ENCODE measurements at regions not wholly inside any gene's neighbourhood (a gene's known extent, or its start where the extent isn't known, plus 50 kb on each side); places are given as distances from the start of the nearest gene placed in this dataset.

GRCh38 chr2:41853427-41854191 is 194.2 kb upstream of the PKDCC start:
- no peak for DNase-seq (ENCODE audit: low spot score)

GRCh38 chr2:41854227-41854626 is 193.6 kb upstream of the PKDCC start:
- peak; percentile 39 for DNase-seq (ENCODE audit: low spot score)

- no peak for DNase-seq (ENCODE audit: low spot score)
Measured at GRCh38 chr2:41856946-41857345, 190.9 kb upstream of the PKDCC start.

GRCh38 chr2:41859615-41860514 is 188.0 kb upstream of the PKDCC start:
- no peak for DNase-seq (ENCODE audit: low spot score)

- DNase-seq (ENCODE audit: low spot score) = no peak
Measured at GRCh38 chr2:41863062-41863461, 184.8 kb upstream of the PKDCC start.

GRCh38 chr2:41865263-41865662 is 182.6 kb upstream of the PKDCC start:
- no peak for DNase-seq (ENCODE audit: low spot score)

GRCh38 chr2:41867553-41867952 is 180.3 kb upstream of the PKDCC start:
- DNase-seq (ENCODE audit: low spot score) = no peak

- DNase-seq (ENCODE audit: low spot score) = peak; percentile 58
Measured at GRCh38 chr2:41869542-41870264, 178.1 kb upstream of the PKDCC start.

- DNase-seq (ENCODE audit: low spot score) = no peak
Measured at GRCh38 chr2:41870265-41870585, 177.6 kb upstream of the PKDCC start.

- DNase-seq (ENCODE audit: low spot score) = no peak
Measured at GRCh38 chr2:41871080-41871479, 176.7 kb upstream of the PKDCC start.

GRCh38 chr2:41872646-41873045 is 175.2 kb upstream of the PKDCC start:
- no peak for DNase-seq (ENCODE audit: low spot score)

GRCh38 chr2:41873102-41874031 is 174.5 kb upstream of the PKDCC start:
- no peak for DNase-seq (ENCODE audit: low spot score)

GRCh38 chr2:41877114-41877678 is 170.6 kb upstream of the PKDCC start:
- no peak for DNase-seq (ENCODE audit: low spot score)

- no peak for DNase-seq (ENCODE audit: low spot score)
Measured at GRCh38 chr2:41878056-41878455, 169.8 kb upstream of the PKDCC start.

- no peak for DNase-seq (ENCODE audit: low spot score)
Measured at GRCh38 chr2:41878716-41879234, 169.0 kb upstream of the PKDCC start.

- peak; percentile 42 for DNase-seq (ENCODE audit: low spot score)
Measured at GRCh38 chr2:41879235-41879916, 168.4 kb upstream of the PKDCC start.

GRCh38 chr2:41880561-41881243 is 167.1 kb upstream of the PKDCC start:
- no peak for DNase-seq (ENCODE audit: low spot score)

GRCh38 chr2:41881249-41881648 is 166.6 kb upstream of the PKDCC start:
- DNase-seq (ENCODE audit: low spot score) = no peak

GRCh38 chr2:41884718-41885117 is 163.1 kb upstream of the PKDCC start:
- no peak for DNase-seq (ENCODE audit: low spot score)

Measured in putamen (tissue), 1 donor.